Fibroblast of villous mesenchyme (primary cell): ENCODE measurements at regions not wholly inside any gene's neighbourhood (a gene's known extent, or its start where the extent isn't known, plus 50 kb on each side); places are given as distances from the start of the nearest gene placed in this dataset.

Experiments used
- DNase-seq: peaks from one replicate; pipeline ENCODE4 v3.0.0-alpha.2; 2010; ENCODE audit warnings: low read depth
- H3K4me3 ChIP-seq: 2 replicates; pipeline ENCODE4 v1.5.1; 2011; ENCODE audit warnings: low read depth, mild to moderate bottlenecking, low read length
- TF ChIP-seq, protein P1 (sequence below): IDR thresholded peaks from 2 replicates; pipeline ENCODE4 v1.5.1; 2012; ENCODE audit warnings: low read depth, mild to moderate bottlenecking, low read length; ENCODE audit not compliant: insufficient read depth

DNA sequence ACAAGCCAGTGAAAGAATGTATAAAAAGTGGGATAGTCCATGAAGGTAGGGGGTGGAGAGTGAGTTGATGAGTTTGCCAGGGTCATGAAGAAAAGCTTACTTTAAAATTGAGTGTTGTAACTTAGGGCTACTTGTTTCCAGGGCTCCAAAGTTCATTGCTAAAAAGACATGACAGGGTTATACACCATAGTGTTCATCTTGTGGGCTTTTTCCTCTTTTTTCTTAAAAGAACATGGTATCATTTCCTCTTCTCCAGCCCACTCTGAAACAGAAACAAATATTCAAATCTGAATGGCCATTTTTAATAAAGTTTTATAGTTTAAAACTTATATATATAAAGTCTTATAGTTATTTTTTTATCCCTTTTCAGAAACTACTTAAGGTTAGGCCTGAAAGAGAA, 115.7 kb upstream of the SMC2 start:
- no peak overlapping the region for H3K4me3 ChIP-seq
- TF ChIP-seq, protein P1, sequence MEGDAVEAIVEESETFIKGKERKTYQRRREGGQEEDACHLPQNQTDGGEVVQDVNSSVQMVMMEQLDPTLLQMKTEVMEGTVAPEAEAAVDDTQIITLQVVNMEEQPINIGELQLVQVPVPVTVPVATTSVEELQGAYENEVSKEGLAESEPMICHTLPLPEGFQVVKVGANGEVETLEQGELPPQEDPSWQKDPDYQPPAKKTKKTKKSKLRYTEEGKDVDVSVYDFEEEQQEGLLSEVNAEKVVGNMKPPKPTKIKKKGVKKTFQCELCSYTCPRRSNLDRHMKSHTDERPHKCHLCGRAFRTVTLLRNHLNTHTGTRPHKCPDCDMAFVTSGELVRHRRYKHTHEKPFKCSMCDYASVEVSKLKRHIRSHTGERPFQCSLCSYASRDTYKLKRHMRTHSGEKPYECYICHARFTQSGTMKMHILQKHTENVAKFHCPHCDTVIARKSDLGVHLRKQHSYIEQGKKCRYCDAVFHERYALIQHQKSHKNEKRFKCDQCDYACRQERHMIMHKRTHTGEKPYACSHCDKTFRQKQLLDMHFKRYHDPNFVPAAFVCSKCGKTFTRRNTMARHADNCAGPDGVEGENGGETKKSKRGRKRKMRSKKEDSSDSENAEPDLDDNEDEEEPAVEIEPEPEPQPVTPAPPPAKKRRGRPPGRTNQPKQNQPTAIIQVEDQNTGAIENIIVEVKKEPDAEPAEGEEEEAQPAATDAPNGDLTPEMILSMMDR: no peak
- DNase-seq: no peak

DNA sequence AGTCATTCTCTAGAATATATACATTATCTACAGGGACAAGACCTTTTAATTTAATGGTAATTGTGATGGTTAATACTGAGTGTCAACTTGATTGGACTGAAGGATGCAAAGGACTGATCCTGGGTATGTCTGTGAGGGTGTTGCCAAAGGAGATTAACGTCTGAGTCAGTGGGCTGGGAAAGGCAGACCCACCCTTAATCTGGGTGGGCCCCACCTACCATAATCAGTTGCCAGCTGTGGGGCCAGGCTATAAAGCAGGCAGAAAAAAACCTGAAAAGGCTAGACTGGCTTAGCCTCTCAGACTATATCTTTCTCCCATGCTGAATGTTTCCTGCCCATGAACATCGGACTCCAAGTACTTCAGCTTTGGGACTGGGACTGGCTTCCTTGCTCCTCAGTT, 112.2 kb upstream of the SMC2 start:
- DNase-seq: no peak
- H3K4me3 ChIP-seq: no peak overlapping the region
- TF ChIP-seq, protein P1: no peak

DNA sequence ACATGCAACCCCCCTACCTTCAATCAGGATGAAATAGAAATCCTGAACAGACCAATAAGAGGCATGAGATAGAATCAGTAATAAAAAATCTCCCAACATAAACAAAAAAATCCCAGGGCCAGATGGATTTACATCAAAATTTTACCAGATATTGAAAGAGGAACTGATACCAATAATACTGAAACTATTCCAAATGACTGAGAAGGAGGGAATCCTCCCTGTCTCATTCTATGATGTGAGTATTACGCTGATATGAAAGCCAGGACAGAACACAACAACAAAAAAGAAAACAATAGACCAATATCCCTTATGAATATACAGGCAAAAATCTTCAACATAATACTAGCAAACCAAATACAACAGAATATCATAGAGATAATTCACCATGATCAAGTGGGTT, 109.0 kb upstream of the SMC2 start:
- no peak for DNase-seq
- H3K4me3 ChIP-seq: no peak overlapping the region
- TF ChIP-seq, protein P1: no peak

DNA sequence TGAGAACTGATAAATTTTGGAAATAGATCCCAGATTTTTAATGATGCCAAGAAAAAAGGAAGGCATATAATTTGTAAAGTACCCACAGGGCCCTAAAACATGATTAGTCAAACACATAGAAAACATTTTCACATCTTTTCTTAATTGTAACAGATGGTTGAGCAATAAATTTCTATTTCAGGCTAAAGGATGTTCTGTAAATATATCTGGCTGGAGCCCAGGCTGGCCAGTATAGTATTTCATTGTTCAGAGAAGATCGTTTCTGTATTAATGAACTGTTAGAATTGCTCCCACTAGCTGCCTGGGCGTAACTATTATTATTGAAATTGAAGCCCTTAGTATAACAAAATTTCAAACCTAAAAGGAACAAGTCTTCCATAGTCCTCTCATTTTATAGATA, 105.3 kb upstream of the SMC2 start:
- H3K4me3 ChIP-seq: no peak overlapping the region
- DNase-seq: no peak
- TF ChIP-seq, protein P1: no peak

DNA sequence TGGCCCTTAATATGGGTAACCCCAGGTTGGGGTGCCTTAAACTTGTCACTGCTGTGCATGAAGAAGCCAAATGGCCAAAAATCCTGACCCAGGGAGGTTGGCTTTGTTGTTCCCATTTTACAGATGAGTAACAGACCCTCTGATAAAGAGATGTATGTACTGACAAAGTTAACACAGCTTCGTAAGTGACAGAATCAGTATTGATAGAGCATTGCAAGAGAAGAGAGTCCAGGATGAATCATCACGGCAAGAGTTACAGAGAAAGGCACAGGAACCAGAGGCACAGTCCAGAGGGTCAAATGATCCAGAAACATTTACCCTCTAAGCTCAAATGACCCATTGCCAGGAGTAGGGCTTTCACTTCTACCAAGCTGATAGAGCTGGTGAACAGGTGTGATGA, 103.8 kb upstream of the SMC2 start:
- TF ChIP-seq, protein P1: no peak
- H3K4me3 ChIP-seq: no peak overlapping the region
- no peak for DNase-seq

DNA sequence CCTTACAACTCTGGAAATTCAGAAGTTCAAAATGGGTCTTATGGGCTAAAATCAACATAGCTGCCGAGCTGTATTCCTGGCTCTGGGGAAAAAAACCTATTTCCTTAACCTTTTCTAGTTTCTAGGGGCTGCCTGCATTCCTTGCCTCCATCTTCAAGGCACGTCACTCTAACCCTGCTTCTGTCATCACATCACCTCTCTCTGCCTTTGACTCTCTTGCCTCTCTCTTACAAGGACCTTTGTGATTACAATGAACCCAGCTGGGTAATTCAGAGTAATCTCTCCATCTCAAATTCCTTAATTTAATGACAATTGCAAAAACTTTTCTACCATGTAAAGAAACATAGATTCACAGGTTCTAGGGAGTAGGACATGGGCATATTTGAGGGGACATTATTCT, 103.1 kb upstream of the SMC2 start:
- no peak overlapping the region for H3K4me3 ChIP-seq
- TF ChIP-seq, protein P1: no peak
- DNase-seq: no peak

DNA sequence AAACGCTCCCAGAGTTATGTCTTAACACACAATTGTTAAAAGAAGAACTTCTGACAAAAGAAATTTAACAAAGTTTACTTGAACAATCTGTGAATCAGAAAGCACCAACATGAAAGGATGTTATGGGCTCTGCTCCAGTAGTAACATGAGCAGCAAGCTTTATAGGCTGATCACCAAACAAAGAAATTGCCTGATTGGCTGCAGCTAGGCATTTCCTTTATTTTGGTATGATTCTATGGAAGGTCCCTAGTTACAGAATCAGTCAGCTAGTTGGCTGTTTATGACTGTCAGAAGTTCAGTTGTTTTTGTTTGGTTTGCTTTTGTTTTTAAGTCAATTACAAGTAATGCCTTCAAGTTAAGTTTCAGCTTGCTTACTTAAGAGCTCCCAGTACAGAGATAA, 102.4 kb upstream of the SMC2 start:
- H3K4me3 ChIP-seq: no peak overlapping the region
- TF ChIP-seq, protein P1: no peak
- peak; percentile 55 for DNase-seq
